ENCODE measurements at regions not wholly inside any gene's neighbourhood (a gene's known extent, or its start where the extent isn't known, plus 50 kb on each side); places are given as distances from the start of the nearest gene placed in this dataset.
"Not testable (repeated sequence)": the region's sequence is repeated elsewhere in the genome, so short reads cannot be mapped to it uniquely, and the experiment has no call there.

GRCh38 chr5:37971483-37972024 lies 131.7 kb upstream of the GDNF start:
- no peak for DNase-seq (ENCODE audit: extremely low read depth in 1 of 2, low read depth in 1 of 2)

DNA sequence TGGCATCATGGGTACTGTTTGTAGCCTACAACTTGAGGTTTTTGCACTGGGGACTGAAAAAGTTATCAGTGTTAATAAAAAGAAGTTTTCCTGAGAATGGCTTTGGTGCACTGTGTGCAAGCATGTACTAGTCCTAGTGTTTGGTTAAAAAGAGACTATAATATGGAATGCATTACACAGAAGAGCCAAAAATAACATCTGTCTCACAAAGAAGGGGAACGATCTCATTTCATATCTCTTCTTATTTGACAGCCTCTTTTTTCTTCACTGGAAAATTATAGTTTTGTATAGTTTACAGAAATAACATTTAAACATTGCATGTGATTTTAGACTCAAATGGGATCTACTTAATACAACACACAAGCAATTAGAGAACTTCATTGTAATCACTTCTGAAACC lies 127.0 kb upstream of the GDNF start:
- no peak for DNase-seq (ENCODE audit: extremely low read depth in 1 of 2, low read depth in 1 of 2)

DNA sequence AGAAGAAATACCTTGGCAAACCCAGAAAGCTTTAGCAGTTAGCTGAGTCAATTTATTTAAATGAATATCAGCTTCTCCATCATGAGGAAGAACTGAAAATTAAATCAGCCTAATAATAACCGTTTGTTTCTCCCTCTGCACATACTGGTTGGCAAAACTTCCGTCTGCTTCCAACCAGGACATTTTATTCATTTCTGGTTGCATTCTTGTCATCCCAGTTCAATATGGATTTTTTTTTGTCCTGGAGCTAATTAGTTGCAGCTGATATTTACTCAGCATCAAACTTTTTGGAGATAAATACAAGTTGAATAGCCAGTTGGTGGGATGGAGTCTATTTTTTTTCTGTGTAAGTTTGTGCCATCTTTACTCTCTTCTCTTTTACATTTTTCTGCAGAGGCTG lies 126.5 kb upstream of the GDNF start:
- no peak for DNase-seq (ENCODE audit: extremely low read depth in 1 of 2, low read depth in 1 of 2)

DNA sequence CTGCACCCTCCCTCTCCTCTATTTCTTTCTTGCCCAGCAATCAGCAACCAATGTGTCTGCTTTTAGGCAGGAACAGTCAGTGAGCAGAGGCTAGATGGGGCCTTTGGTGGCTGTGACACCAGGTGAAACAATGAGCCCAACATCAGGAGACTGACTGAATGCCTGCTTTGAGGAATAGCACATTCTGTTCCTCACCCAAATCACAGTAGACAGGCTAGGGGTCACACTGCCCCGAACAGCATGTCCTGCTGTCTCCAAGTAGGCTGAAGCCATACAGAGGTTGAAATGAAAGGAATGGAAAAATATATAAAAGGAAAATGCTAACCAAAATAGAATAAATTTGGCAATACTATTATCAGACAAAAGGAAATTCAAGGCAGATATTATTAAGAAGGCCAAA lies 122.5 kb upstream of the GDNF start:
- DNase-seq (ENCODE audit: extremely low read depth in 1 of 2, low read depth in 1 of 2), result no peak

DNA sequence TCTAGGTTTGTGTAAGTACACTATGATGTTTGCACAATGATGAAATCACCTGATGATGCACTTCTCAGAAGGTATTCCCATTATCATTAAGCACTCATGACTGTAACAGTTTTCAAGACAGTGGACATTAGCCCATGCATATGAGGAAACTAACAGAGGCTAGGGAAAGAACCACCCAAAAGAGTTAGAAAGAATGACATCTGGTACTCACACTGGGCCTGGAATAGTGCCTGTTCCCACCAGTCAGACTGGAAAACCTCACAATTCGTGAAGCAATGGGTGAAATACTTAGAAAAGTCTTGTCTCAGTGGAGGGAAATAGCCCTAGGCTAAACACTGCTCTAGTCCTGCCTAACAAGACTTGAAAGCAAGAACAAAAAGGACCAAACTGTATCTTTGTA lies 117.4 kb upstream of the GDNF start:
- no peak for DNase-seq (ENCODE audit: extremely low read depth in 1 of 2, low read depth in 1 of 2)

- DNase-seq (ENCODE audit: extremely low read depth in 1 of 2, low read depth in 1 of 2), result no peak
These were observed 115.9 kb upstream of the GDNF start for GRCh38 chr5:37955748-37956147.

GRCh38 chr5:37954561-37954960 lies 114.7 kb upstream of the GDNF start:
- DNase-seq (ENCODE audit: extremely low read depth in 1 of 2, low read depth in 1 of 2), result no peak

DNA sequence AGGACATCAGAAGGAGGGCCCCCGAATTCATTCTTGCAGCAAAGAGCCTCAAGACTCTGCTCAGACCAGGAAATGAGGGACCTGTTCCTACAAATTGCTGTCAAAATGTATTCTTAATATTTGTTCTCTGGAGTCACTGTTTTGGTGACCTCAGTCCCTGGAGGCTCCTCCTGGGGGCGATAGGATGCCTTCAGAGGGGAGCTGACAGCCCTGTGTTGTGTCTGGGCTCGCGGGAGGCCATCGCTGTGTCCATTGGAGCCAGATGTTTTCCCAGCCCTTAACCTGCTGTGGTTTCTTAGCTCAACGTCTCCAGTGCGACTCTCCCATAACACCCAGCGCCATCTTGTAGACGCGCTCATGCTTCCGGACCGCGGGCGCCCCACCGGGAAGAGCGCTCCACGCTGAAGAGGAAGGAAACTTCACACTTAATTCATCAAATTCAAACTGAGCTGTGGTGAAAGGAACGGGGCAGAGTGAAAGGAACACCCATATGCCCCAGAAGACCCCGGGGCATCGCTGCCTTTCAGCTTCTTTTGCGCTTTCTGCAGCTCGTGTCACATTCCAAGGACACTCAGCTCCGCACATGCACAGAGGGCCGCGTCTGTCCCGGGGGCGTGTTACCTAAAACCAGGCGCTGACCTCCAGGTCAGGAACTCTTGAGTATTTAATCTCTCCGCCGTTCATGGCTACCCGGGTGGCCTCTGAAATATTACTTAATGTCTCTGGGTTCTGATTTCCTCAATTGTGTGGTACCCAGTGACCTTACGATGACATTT lies 112.3 kb upstream of the GDNF start:
- no peak for DNase-seq (ENCODE audit: extremely low read depth in 1 of 2, low read depth in 1 of 2)

- no peak for DNase-seq (ENCODE audit: extremely low read depth in 1 of 2, low read depth in 1 of 2)
These were observed 110.6 kb upstream of the GDNF start for GRCh38 chr5:37950436-37950835.

DNA sequence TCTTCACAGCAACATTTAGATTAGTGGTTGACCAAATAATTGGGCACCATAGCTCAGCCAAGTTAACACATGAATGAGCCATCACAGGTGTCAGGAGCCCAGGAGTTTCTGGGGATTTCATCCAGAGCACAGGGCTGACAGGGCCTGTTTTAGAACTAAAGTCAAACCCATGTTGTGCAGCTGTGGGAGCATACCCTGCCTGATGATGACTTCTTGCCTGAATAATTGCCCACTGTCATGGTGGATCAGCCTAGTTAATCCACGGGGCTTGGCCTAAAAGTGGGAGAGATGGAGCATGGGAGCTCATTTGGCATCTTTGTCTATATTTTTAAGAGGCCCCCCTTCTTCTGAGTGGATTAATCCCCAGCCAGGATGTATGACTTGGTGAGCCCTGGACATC lies 105.6 kb upstream of the GDNF start:
- no peak for DNase-seq (ENCODE audit: extremely low read depth in 1 of 2, low read depth in 1 of 2)

DNA sequence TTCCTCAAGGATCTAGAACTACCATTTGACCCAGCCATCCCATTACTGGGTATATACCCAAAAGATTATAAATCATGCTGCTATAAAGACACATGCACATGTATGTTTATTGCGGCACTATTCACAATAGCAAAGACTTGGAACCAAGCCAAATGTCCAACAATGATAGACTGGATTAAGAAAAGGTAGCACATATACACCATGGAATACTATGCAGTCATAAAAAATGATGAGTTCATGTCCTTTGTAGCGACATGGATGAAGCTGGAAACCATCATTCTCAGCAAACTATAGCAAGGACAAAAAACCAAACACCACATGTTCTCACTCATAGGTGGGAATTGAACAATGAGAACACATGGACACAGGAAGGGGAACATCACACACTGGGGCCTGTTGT lies 103.3 kb upstream of the GDNF start:
- DNase-seq (ENCODE audit: extremely low read depth in 1 of 2, low read depth in 1 of 2), result not testable (repeated sequence)

DNA sequence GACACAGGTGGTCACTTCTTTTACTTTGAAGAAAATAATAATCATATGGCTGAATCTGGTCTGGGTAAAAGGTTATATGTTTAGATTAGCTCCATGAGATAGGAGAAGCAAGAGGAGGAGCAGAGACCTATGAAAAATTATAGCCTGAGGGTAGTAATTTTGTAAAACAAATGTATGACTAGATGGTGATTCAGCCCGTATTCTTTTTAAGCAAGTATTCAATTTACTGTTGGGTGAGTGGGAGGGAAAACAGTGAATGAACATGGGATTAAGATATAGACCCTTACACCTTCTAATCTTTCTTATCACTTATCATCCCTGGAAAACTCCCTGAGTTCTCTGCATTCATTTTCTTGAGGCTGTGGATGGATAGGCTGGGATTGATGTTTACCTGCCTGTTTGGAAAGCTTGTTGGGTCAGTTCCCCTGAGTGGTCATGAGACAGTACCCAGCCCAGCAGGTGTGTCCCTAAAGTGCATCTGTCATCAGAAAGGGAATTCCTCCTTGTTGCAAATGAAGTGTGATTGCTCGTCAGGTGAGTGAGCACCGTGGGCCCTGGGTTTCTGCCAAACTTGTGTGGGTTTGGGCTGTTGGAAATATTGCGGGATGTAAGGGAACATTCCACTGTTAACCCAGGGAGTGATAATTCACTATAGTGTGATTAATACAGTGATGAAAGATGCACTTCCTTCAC lies 101.2 kb upstream of the GDNF start:
- DNase-seq (ENCODE audit: extremely low read depth in 1 of 2, low read depth in 1 of 2), result no peak

- no peak for DNase-seq (ENCODE audit: extremely low read depth in 1 of 2, low read depth in 1 of 2)
These were observed 99.0 kb upstream of the GDNF start for GRCh38 chr5:37938861-37939260.

DNA sequence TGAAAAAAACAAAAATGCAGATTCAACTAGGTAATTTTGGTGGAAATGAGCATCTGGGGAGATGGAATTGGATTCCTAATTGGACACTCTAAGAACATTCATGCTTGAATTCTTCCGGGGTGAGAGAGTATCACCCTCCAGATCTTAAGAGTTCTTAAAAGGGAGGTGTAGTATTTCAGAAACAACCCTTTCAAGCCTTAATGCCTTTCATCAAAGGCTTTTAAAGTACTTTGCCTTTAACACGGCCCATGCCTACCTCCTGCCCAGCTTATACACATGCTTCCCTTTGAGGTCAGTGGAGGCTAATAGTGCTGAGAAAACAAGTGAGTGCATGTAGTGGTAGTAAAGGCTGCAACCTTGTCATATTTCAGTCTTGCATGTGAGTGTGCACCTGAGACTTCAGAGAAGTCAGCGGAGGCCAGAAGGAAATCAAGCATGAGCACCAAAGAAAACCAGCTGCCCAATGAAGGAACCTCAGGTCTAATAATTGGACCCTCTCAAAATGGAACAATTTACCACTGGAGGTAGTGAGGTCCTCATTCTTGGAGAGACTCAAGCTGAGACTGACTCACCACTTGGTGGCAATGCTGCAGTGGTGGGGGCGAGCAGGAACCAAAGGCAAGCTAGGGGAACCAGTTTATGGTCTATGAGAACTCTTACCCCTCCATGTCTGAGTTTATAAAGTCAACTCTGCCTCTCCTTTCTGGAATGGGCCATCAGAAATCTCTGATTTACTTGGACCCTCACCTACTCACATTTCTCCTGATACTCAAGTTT lies 98.4 kb upstream of the GDNF start:
- no peak for DNase-seq (ENCODE audit: extremely low read depth in 1 of 2, low read depth in 1 of 2)

DNA sequence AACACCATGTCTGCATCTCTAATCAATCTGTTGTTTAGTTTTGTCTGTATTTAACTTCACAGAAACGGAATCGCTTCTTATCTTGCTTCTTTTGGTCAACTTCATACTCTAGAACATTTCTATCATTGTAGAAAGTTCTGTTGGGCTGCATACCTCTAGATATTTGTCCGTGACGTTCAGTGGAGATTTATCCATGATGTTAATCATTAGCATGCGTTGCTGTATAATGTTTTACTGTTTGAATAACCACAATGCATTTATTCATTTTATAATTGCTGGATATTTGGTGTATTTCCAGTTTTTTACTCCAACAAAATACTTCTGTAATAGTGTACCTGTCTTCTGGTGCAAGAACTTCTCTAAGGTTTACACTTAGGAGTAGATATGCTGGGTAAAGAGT lies 96.2 kb upstream of the GDNF start:
- no peak for DNase-seq (ENCODE audit: extremely low read depth in 1 of 2, low read depth in 1 of 2)

- DNase-seq (ENCODE audit: extremely low read depth in 1 of 2, low read depth in 1 of 2), result no peak
These were observed 93.7 kb upstream of the GDNF start for GRCh38 chr5:37933576-37933975.

DNA sequence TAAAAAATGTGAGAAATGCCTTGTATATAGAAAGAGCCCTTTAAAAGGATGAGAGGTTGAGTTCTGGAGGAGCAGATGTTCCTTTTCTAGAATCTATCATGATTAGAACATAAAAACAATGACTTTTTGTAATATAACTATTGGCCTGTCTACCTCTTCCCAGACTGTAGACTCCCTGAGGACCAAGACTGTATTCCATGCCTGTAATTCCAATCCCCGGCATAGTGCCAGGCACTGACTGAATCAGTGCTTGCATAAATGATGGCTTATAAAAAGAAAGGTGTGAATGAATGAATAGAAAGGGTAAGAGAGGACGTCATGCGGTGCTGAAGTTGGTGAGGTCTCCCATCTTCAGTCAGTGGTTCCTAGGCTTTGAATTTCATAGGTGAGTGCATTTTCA lies 92.6 kb upstream of the GDNF start:
- no peak for DNase-seq (ENCODE audit: extremely low read depth in 1 of 2, low read depth in 1 of 2)

DNA sequence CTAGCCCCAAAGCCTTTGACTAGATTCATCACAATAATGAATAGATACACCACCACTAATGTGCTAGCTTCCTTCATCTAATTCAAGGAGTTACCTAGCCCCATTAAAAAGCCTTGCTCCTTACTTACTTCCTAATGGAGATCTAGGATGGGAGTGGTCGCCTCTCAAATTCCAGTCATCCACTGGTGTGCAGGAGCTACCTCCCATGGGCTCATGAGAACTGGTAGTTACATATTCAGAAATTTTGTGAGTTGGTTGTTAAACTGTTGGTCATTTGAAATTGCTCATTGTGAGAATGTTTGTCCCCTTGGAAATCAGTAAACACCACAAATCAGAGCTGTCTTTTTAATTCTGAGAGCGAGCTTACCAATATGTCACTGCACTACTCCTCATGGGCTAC lies 91.7 kb upstream of the GDNF start:
- no peak for DNase-seq (ENCODE audit: extremely low read depth in 1 of 2, low read depth in 1 of 2)

DNA sequence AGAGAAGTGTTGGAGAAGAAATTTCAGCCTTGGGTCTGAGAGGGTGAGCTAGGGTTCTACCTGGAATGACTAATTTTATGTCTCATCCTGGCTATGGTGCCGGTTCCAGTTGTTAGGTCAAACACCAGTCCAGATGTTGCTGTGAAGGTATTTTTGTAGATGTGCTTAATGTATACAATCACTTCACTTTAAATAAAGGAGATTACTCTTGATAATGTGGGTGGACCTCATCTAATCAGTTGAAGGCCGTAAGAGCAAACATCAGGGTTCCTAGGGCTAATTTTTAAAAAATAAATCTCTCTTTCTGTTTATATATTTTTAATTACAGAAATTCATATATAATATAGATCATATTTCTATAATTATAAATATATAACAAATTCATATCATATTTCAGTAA lies 90.5 kb upstream of the GDNF start:
- DNase-seq (ENCODE audit: extremely low read depth in 1 of 2, low read depth in 1 of 2), result no peak

GRCh38 chr5:37929791-37930190 lies 90.0 kb upstream of the GDNF start:
- DNase-seq (ENCODE audit: extremely low read depth in 1 of 2, low read depth in 1 of 2), result no peak

DNA sequence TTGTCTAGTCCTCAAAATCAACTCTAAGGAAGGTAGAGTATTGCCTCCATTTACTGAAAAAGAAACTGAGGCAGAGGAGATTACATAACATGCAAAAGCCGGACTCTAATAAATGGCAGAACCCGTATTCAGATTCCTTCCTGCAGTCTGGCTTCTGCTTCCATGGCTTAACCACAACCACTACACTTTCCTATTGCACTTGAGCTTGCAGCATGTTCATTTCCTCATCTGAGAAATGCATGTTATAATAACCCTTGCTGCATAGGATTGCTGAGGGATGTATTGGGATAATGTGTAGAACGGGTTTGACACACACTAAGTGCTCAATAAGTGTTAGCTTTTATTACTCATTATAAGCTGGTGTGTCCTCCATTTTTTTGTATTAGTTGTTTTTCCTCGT lies 87.9 kb upstream of the GDNF start:
- not testable (repeated sequence) for DNase-seq (ENCODE audit: extremely low read depth in 1 of 2, low read depth in 1 of 2)

DNA sequence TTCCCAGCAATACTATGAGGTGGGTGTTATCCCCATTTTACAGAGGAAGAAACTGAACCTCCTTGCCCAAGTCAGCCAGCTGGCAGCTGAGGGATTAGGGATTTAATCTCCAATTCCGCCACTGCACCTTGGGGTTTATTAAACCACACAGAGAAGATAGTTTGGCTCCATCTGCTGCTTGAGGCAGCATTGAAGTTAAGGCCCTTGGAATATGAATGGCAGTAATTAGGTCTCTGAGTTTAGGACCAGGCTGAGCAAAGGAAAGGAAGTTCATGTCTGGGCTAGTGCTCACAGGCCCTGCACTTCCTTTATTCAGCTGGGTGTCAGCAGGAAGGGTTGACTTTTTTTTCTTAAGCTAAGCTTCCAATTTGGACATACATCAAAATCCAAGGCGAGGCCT lies 86.9 kb upstream of the GDNF start:
- no peak for DNase-seq (ENCODE audit: extremely low read depth in 1 of 2, low read depth in 1 of 2)
